ENCODE measurements at regions not wholly inside any gene's neighbourhood (a gene's known extent, or its start where the extent isn't known, plus 50 kb on each side); places are given as distances from the start of the nearest gene placed in this dataset.

DNA sequence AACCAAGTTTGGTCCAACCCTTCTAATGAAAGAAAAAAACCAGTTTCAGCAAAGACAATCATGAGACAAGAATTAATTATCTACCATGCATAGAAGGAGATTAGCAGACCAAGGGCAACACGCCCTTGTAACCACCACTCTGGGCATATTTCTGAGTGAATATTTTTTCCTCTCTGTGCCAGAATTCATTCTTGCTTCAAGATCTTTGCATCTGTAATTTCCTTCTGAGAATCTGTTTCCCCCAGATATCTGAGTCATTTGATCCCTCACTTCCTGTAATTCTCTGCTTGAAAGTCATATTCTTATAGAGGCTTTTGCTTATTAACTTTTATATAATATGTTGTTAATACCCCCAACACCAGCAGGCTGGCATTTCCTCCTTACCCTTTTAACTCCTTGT is 243.7 kb downstream of the SLC16A7 start:
- Histone ChIP-seq H3K4me1 (peaks cover 0 to 11% (median 5%) of the 10 kb centered on the region in 4 donors), H3K27ac (no peak overlapping the region), H3K27me3 (no peaks in the 10 kb centered on the region), H3K36me3 (no peaks in the 10 kb centered on the region), H3K9me3 (no peaks in the 10 kb centered on the region), H3K4me3 (no peak overlapping the region)
- 35% methylated on average over 1 of the region's 1 CpG for WGBS (ENCODE audit: insufficient coverage, low coverage, low lambda C conversion rate, missing lambda C conversion rate)
- DNase-seq (no peak), ATAC-seq (peak; percentile 17 to 75 (median 47))
- intact Hi-C loops (cut with DNase I) = no loop called here
- TF ChIP-seq, protein P1, sequence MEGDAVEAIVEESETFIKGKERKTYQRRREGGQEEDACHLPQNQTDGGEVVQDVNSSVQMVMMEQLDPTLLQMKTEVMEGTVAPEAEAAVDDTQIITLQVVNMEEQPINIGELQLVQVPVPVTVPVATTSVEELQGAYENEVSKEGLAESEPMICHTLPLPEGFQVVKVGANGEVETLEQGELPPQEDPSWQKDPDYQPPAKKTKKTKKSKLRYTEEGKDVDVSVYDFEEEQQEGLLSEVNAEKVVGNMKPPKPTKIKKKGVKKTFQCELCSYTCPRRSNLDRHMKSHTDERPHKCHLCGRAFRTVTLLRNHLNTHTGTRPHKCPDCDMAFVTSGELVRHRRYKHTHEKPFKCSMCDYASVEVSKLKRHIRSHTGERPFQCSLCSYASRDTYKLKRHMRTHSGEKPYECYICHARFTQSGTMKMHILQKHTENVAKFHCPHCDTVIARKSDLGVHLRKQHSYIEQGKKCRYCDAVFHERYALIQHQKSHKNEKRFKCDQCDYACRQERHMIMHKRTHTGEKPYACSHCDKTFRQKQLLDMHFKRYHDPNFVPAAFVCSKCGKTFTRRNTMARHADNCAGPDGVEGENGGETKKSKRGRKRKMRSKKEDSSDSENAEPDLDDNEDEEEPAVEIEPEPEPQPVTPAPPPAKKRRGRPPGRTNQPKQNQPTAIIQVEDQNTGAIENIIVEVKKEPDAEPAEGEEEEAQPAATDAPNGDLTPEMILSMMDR (IDR thresholded peaks at IDR 0.05) = no peak
- no peak for TF ChIP-seq POLR2A (IDR thresholded peaks at IDR 0.05)

DNA sequence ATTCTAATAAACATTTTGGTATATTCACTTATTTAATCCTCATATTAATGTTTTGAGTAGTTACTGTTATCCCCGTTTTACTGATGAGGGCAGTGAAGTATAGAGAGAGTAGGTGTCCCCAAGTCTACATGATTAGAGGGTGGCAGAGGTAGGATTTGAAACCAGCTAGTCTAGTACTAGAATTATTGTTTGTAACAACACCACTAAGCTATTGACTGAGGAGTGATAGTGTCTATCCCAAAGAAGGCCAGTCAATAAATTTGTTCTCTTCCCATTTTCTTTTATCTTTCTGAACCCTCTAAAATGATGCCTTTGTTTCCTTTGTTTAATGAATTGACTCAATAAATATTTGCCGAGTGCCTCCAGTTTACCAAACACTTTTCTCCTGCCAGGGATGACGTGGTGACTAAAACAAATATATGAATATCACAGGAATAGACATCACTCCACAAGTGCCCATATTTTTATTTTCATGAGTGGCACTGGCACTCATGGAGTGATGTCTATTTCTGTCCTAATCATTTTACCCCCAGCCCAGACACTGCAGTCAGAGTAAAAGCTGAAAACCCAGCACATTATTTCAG is 247.5 kb downstream of the SLC16A7 start:
- no peaks in the 10 kb centered on the region for H3K36me3 ChIP-seq
- H3K27me3 ChIP-seq = no peaks in the 10 kb centered on the region
- intact Hi-C loops (cut with DNase I) = no loop called here
- peaks cover 0 to 11% (median 5%) of the 10 kb centered on the region in 4 donors for H3K4me1 ChIP-seq
- TF ChIP-seq, protein P1 (IDR thresholded peaks at IDR 0.05) = no peak
- TF ChIP-seq POLR2A (IDR thresholded peaks at IDR 0.05) = no peak
- 38% methylated on average over 3 of the region's 3 CpGs for WGBS (ENCODE audit: insufficient coverage, low coverage, low lambda C conversion rate, missing lambda C conversion rate)
- no peak overlapping the region for H3K27ac ChIP-seq
- no peak for DNase-seq
- no peak overlapping the region for H3K4me3 ChIP-seq
- ATAC-seq = peak; percentile 73 to 92 (median 85)
- H3K9me3 ChIP-seq = no peaks in the 10 kb centered on the region

DNA sequence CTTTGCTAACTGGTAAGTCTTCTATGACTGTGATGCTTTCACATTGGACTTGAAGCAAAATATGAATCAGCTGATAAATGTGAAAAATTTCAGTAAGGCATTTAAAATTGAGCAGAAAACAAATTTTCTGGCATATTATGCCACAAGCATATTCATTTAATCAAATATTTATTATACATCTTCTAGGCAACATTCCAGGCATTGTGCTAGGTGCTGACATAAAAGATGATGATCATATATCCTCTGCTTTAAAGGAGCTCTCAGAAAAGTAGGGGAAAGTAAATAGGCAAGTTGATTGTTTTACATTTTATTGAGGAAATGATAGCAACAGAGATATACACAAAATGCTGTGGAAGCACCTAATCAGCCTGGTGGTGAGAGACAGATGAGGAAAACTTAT is 248.9 kb downstream of the SLC16A7 start:
- Histone ChIP-seq H3K27me3 (no peaks in the 10 kb centered on the region), H3K4me3 (no peak overlapping the region), H3K4me1 (peaks cover 0 to 11% (median 5%) of the 10 kb centered on the region in 4 donors), H3K36me3 (no peaks in the 10 kb centered on the region), H3K27ac (no peak overlapping the region), H3K9me3 (no peaks in the 10 kb centered on the region)
- intact Hi-C loops (cut with DNase I) = no loop called here
- DNase-seq = no peak
- TF ChIP-seq, protein P1 (IDR thresholded peaks at IDR 0.05) = no peak
- no peak for TF ChIP-seq POLR2A (IDR thresholded peaks at IDR 0.05)
- no peak for ATAC-seq

DNA sequence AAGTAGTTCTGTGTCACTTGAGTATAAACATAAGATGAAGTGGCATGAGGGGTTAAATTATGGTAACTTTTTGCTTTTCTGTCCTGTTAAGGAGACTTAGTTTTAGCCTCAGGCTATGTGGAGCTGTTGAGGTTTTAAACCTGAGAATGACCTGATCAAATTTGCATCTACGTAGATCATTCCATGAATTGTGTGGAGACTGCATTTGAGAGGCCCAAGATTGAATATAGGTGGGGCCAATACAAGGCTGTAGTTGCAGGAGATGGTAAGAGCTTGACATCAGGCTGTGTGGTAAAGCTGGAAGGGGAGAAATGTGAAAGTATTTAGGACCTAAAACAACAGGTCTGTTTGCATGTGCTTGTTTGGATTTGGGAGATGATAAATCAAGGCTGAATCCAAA is 249.5 kb downstream of the SLC16A7 start:
- intact Hi-C loops (cut with DNase I) = no loop called here
- no peak for DNase-seq
- H3K9me3 ChIP-seq = no peaks in the 10 kb centered on the region
- no peak overlapping the region for H3K27ac ChIP-seq
- H3K4me1 ChIP-seq = peaks cover 0 to 11% (median 5%) of the 10 kb centered on the region in 4 donors
- TF ChIP-seq, protein P1 (IDR thresholded peaks at IDR 0.05) = no peak
- no peak for TF ChIP-seq POLR2A (IDR thresholded peaks at IDR 0.05)
- no peaks in the 10 kb centered on the region for H3K36me3 ChIP-seq
- H3K4me3 ChIP-seq = no peak overlapping the region
- ATAC-seq = no peak
- WGBS (ENCODE audit: insufficient coverage, low coverage, low lambda C conversion rate, missing lambda C conversion rate) = 75% methylated on average over 1 of the region's 1 CpG
- H3K27me3 ChIP-seq = no peaks in the 10 kb centered on the region

DNA sequence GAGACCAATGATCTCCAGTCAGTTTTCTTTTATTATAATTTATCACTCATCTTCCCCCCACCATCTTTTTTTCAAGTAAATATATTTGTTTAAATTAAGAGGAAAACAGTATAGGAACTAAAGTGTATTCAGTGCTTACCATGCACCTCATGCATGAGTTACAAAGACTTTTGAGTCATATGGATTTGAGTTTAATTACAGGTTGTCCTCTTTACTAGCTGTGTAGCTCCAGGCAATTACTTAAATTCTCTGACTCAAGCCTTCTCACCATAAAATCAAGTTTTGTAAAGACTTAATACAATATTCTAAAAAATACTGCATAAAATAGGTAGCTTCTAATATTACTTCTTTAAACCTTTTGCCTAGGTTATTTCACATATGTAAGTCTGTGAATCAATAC is 251.3 kb downstream of the SLC16A7 start:
- H3K9me3 ChIP-seq = no peaks in the 10 kb centered on the region
- TF ChIP-seq POLR2A (IDR thresholded peaks at IDR 0.05) = no peak
- TF ChIP-seq, protein P1 (IDR thresholded peaks at IDR 0.05) = no peak
- H3K27ac ChIP-seq = no peak overlapping the region
- no peaks in the 10 kb centered on the region for H3K27me3 ChIP-seq
- no peaks in the 10 kb centered on the region for H3K36me3 ChIP-seq
- H3K4me1 ChIP-seq = peaks cover 0 to 11% (median 5%) of the 10 kb centered on the region in 4 donors
- no peak for DNase-seq
- ATAC-seq = no peak
- intact Hi-C loops (cut with DNase I) = no loop called here
- H3K4me3 ChIP-seq = no peak overlapping the region

Data from right lobe of liver (tissue), 6 donors.